ENCODE measurements at regions not wholly inside any gene's neighbourhood (a gene's known extent, or its start where the extent isn't known, plus 50 kb on each side); places are given as distances from the start of the nearest gene placed in this dataset.

DNA sequence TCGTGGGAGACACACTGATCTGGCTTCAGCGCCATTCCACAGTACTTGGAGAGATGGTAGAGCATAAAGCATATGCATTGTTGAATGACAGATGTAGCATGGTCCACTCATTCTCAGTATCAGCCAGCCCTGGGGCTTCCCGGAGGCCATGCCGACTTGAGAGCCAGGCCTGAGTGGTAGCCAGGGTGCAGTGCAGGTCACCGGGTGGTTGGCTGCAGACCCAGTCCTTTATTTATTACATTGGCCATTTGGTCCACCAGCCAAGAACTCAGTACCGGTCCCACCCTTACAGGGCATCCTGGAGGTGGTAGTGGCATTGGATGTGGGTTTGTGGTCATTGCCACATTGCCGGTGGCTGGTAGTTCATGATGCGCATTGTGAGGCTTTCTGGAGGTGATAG lies 121.6 kb upstream of the RTL1 start:
- no peak for DNase-seq (ENCODE audit: low read depth, low spot score)

DNA sequence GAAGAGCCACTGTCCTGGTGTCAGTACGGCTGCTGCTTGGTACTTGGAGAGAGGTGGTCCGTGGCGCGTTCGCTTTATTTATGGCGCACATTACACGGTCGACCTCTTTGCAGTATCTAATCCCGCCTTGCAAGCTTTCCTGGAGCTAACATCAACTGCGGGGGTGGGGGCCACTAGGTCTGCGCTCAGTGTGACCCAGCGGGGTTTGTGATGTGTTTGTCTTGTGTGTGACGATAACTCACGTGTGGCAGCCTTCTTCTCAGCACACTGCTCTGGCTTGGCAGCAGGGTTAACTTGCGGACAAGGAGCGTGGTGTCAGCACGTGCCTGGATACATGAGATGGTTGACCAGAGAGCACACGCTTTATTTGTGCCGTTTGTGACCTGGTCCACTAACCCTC lies 122.2 kb upstream of the RTL1 start:
- DNase-seq (ENCODE audit: low read depth, low spot score) = no peak

DNA sequence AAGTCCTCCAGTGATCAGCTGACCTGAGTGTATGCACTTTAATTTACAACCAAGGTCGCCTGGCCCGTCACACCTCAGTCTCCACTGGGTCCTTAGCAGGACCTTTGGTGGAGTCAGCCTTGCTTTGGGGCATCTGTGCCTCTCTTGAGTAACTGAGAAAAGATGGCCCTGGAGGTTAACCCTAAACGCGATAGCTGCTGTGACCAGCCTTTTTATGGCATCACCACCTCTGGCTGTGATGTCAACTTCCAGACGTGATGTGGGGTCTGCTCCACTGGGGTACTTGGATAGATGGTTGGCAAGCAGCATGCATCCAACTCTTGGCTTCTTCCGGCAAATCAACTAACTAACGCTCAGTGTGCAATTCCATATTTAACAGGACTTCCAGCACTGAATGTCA lies 122.8 kb upstream of the RTL1 start:
- no peak for DNase-seq (ENCODE audit: low read depth, low spot score)

DNA sequence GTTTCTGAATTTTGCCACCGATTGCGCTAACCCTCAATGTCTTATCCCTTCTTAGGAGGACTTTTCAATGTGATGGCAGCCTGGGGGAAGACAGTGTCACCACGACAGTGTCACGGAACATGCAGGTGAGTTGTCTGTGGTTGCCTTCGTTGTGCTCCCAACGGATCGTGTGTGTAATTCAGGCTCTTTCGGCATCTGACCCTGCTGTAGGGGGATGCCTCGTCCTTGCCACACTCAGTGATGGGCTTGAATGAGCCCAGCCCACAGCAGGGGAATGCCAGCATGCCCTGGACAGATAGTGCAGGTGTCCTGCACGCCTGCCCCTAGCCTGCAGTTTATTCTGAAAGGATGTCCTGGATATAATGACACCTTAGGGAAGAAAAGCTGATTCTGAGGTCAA lies 123.8 kb upstream of the RTL1 start:
- no peak for DNase-seq (ENCODE audit: low read depth, low spot score)

DNA sequence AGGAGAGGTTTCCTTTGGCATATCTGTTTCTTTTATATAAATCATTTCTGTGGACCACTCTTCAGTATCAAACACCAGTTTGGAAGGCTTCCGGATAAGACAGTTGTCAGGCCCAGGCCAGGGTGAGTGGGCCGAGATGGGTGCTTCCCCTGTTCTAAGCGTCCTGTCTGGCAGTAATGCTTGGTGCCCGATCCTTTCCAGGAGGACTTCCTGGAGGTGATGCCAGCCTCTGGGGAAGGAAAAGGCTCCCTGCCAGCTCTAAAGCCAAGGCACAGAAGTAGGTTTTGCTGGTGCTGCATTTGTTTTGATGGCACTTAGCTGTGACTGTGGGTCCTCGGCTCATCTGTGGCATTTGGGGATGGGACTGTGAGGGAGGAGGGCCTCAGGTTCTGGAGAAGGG lies 124.4 kb upstream of the RTL1 start:
- DNase-seq (ENCODE audit: low read depth, low spot score) = no peak

DNA sequence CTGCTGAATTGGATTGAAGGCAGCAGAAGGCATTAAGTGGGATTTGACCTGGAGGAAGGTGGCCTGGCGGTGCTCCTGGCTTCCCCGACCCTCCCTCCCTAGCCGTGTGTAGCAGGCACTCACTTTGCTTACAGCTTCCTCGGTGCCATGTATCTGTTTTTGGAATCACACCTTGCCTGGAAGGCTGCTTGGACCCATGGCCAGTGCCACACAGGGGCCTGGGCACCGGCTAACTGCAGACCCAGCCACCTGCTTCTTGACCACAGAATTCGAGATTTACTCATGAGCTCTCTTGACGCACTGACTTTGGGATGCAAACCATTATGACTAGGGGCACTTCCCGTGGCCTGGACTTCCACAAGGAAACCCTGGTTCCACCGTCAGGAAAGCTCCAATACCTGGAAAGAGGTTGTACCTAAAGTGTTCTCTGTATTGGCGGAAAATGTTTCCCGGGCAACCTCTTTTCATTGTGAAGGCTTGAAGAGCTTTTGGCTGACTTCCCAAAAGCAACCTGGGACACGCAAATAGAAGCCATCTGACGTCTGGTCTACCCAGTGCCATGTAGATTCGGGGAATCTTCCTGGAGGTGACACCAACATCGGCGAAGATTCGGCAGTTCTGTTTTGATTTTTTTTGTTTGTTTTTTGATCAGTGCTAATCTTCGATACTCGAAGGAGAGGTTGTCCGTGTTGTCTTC lies 125.6 kb upstream of the RTL1 start:
- no peak for DNase-seq (ENCODE audit: low read depth, low spot score)

DNA sequence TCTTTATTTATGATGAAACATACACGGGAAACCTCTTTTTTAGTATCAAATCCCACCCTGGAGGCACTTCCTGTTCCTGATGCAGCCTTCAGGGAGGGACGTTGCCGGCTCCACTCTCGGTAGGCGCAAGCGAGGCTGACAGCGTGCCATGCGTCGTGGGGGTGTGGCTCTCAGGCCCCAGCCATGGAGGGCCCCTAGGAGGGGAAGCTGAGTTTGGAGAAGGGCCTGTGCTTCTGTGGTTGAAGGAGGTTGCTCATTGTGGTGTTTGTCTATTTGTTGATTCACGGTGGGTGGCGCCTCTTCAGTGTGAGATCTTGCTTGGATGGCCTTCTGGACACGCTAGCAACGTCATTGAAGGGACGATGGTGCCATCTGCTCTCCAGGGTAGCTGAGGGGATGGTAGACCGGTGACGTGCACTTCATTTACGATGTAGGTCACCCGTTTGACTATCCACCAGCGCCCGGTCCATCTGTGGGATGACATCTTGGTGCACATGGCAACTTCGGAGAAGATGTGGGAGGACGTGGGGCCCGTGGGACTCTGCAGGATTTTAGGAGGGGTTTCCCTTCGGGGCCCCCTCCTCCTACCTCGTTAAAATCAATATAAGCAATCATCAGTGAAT lies 126.3 kb upstream of the RTL1 start:
- no peak for DNase-seq (ENCODE audit: low read depth, low spot score)

DNA sequence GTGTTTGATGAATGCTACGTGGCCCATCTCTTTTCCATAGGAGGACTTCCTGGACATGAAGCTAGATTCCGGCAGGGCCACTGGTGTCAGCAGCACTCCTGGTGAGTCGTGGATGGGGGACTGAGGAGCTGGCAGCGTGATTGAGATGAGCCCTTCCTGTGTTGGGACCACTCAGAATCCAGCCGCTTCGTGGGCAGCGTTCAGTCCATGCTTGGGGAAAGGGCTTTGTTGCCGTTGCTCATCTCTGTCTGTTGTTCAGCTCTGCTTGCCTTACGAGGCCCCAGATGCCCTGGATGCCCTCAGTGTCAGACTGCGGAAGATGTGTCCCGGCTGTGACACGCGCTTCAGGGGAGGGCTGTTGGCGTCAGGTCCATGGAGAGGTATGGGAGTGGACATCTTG lies 127.1 kb upstream of the RTL1 start:
- DNase-seq (ENCODE audit: low read depth, low spot score) = no peak

DNA sequence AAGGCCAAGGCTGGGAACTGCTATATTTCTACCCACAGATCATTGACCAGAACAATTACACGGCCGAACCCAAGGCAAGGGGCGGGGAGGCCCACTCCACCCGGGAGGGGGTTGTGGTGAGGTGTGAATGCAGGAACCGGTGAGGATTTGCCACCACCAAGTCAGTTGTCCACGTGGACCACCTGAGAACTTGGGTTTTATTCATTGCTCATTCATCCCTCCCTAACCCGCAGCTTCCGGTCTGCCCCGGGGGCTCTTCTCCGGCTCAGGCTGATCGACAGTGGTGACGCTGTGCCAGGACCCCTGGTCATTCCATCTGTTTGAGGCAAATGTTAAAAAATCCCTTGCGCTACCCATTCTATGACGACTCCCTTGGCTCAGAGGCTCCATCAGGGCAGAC lies 127.7 kb upstream of the RTL1 start:
- no peak for DNase-seq (ENCODE audit: low read depth, low spot score)

DNA sequence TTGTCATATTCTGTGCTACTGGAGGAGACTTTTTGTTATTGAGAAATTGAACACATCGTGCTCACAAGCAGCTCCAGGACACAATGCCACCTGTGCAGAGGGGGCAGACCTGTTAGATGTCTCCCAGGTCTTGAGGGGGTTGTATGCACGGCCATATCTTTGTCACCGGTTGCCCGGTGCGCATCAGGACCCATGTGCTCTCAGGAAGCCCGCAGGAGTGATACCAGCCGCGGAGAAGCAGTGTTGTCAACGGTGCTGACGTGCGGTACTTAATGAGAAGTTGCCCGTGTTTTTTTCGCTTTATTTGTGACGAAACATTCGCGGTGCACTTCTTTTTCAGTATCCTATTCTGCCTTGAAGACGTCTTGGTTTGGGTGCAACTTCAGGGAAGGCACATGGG lies 128.2 kb upstream of the RTL1 start:
- no peak for DNase-seq (ENCODE audit: low read depth, low spot score)

DNA sequence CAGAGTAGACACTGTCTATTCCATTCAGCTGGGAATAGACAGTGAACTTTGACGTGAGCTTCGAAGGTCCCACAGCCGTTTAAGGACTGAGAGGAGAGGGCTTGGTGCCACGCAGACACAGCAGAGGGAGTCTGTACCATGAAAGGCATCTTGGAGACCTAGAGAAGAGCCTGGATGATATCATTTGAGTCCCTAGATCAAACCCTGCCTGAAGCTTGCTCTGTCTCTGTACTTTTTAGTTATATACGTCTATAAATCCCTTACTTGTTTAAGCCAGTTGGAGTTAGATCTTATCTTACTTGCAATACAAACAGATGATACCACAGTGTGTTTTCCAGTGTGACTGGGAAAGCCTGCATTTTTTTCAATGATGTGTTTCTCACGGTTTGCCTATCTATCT lies 128.9 kb upstream of the RTL1 start:
- no peak for DNase-seq (ENCODE audit: low read depth, low spot score)

DNA sequence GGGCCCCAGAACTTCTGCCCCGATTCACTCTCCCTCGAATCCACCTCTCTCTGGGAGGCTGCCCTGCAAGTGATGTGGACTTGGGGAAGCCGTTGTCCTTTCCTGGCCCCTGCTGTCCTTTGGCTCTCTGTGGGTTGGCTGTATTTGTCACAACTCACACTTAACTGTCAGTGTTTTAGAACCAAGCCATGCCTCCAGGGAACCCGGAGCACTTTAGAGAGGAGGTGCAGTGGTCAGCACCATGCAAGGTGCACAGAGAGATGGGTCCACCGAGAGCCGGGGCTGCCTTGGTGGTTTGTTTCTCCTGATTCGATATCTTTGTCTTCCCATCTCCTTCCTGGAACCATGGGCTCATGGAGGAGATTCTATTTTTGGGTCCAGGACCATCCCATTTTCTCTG lies 129.5 kb upstream of the RTL1 start:
- no peak for DNase-seq (ENCODE audit: low read depth, low spot score)

DNA sequence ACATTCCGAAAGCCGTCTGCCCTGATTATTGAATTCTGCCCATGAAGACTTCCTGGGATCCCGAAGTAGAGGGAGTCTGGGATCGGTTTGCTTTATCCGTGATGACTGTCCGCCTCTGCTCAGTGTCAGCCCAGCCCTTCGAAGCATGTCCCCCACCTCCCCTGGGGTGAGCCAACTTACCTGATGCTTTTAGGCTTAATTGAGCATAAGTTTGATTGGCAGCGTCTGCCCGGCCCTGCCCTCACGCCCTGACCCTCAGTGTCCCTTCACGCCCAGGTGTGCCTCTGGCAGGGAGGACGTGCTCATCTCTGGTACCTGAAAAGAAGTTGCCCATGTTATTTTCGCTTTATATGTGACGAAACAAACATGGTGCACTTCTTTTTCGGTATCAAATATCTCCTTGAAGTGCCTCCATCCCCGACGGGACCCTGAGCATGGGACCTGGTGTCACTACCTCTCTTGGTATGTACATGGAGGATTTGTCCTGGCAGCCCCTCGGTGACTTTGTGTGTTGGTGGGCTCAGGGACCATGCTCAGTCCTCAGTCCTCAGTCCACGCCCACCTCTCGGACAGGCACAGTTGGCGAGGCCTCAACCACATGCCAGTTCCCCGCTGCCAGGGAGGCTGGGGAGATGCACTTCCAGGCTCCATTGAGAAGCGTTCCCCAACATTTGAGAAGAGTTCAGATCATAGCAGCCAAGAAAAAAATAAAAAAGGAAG lies 130.1 kb upstream of the RTL1 start:
- no peak for DNase-seq (ENCODE audit: low read depth, low spot score)

DNA sequence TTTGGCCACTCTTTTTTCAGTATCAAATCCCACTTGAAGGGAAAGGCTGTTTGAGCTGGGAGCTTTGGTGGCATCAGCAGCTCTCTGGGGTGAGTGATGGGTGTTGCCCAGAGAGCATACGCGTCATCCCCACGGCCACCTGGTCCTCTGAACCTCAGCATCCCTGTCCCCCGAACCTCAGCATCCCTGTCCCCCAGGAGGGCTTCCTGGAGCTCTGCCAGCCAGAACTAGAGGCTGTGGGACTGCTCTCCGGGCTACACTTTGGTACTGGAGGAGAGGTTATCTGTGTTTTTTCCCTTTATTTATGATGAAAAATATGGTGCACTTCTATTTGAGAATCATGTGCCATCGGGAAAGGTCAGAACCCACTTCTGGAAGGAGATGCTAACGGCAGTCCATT lies 131.5 kb upstream of the RTL1 start:
- no peak for DNase-seq (ENCODE audit: low read depth, low spot score)

DNA sequence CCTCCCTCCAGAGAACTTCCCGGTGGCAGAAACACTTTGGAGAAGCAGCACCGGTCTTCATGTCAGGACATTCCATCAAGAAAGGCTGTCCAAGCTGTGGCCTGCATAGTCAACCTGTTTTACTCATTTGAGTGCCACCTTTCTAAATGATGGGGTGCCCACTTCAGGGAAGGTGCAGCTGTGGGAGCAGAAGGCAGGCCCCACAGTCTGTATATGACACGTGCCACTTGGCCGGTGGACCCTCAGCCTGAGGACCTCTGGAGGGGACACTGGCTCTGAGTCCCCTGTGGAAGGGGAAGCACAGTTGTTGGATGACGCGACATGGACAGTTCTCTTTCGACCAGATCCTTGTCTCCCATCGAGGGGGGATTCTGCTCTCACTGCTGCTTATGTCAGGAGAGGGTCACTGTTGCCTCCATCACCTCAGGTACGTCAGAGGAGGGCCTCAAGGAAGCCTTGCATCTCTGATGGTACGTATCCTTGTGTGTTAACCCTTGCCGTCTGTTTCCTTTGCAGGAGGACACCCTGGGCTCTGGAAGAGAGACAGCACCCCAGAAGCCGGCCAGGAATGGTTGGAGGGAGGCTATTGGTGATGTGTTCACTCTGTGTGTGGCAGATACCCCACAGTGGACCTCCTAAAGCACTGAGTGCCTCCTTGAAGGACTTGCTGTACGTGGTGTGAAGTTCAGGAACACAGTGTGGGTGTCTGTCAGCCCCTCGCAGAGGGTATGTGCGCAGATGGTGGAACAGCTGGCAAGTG lies 132.1 kb upstream of the RTL1 start:
- no peak for DNase-seq (ENCODE audit: low read depth, low spot score)

DNA sequence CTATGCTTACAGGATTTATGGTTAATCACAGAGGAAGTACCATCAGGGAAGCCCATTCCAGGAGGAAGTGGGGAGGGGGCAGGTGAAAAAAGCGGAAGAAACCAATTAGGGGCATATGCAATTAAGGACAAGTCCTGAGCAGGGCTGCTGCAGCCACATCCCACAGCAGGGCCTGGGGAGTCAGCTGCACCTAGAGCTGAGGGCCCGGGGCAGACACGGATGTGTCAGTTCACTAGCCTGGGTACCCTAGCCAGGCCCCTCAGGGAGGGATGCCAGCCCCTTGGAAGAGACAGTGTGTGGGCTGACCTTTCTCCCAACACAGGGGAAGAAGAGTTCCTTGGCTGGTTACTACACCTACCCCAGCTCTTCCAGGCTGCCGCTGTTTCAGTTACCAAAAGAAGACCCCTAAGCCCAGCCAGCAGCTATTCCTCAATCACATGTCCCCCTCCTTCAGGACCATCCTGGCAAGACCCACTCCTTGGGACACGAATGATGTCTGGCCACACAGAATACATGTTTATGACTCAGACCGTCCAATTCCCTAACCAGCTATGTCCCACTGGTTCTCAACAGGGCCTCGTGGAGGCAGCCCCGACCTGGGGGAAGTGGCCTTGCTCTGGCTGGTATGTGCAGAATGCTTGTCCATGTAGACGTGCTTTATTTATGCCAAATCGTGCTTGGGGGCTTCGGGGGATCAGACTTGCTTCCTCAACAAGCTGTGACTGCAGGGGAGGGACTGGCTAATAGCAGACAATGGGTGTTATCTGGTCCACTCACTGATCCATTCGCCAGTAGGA lies 133.7 kb upstream of the RTL1 start:
- no peak for DNase-seq (ENCODE audit: low read depth, low spot score)

DNA sequence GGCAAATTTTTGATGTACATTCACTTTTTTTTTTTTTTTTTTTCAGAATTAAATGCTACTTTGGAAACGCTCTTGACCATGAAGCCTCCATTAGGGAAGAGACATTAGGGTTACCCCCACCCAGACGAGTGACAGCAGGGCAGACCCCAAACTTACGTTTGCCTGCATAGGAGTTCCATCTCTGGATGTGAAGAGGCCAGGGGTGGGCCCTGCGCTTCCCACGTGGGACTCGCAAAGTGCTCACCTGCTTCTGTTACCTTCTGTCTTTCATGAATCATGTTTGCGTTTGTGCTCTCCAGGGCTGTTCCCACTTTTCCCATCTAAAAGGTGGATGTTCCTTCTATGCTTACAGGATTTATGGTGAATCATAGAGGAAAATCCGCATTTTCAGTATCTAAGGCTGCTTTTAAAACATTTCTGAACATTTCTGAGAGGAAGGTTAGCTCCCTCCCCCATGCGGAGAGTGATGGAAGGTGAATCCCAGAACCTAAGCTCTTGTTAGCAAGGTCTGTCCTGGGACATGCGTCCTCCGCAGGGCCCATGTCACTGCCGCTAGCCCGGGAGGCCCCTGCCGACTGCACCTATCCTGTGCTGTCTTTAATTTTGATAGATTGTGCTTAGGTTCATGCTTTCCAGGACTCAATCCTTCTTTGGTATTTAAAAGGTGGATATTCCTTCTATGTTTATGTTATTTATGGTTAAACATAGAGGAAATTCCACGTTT lies 135.7 kb upstream of the RTL1 start:
- no peak for DNase-seq (ENCODE audit: low read depth, low spot score)

DNA sequence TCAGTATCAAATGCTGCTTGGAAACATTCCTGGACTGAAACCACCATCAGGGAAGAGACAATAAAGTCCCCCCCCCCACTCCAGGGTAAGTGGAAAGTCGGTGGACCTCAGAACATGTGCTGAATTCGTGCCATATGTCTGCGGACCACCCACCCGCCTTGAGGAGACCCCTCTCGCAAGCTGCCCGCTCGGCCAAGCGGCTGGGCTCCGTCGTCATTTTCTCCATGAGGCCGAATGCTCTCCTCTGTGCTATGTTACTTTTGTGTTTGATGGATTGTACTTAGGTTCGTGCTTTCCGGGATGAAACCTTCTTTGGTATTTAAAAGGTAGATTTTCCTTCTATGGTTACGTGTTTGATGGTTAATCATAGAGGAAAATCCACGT lies 136.2 kb upstream of the RTL1 start:
- no peak for DNase-seq (ENCODE audit: low read depth, low spot score)

DNA sequence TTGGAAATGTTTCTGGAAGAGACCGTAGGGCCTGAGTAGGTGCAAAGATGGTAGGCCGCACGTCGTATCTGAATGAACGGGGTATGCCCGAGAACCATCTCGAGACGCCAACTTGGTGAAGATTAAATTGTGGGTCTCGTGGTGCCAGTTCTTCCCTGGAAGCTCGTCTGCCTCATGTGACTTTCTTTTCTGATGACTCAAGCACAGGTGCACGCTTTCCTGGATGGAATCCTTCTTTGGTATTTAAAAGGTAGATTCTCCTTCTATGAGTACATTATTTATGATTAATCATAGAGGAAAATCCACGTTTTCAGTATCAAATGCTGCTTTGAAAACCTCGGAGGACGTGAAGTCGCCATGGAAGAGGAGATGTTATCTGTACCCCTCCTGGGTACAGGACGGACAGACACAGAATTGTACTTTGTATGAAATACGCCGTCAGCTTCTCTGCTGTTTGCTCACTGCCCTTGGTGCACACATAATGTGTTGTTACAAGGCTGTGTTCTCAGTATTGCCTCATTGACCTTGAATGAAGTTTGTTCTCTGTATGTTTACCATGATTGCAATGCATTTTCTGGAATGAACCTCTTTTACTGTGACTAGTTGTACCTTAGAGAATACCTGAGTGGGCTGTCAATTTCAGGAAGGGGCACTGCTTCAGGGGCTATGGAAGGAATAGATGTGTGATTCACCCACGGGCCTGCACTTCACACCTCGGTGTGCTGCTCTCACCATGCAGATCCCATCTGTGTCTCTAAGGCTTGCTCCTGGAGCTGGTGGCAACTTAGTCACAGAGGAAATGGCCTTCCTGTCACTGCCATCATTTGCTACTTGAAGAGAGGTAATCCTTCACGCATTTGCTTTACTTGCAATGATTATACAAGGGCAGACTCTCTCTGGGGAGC lies 137.3 kb upstream of the RTL1 start:
- no peak for DNase-seq (ENCODE audit: low read depth, low spot score)

DNA sequence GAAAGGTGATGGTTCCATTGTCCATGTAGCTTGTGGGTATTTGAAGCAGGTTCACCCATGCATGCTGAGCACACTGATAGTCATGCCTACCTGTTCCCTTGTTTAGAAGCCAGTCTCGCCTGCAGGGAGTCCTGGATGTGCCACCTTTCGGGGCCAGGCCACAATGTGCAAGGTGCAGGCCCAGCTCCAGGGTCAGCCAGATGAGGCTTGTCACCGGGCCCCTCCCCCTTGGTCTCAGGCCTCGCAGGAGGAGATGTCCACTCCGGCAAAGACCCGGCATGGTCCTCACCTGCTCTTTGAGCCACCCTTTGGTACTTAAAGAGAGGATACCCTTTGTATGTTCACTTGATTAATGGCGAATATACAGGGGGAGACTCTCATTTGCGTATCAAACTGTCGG lies 140.4 kb upstream of the RTL1 start:
- DNase-seq (ENCODE audit: low read depth, low spot score) = no peak
